GM12892 (cell line): ENCODE measurements at regions not wholly inside any gene's neighbourhood (a gene's known extent, or its start where the extent isn't known, plus 50 kb on each side); places are given as distances from the start of the nearest gene placed in this dataset.

ENCODE experiments used
- DNase-seq: peaks from one replicate; pipeline ENCODE4 v3.0.0; 2011; ENCODE audit not compliant: insufficient read length
- FAIRE-seq: peaks from 2 replicates; lab custom pipeline; 2011; peaks lifted over from hg19 to GRCh38; lab: Jason Lieb, UNC
- POLR2A ChIP-seq: IDR thresholded peaks from 2 replicates; pipeline ENCODE4 v1.6.1; 2011; ENCODE audit warnings: low read depth, low read length, control low read depth
- POLR2AphosphoS5 ChIP-seq: IDR thresholded peaks from 2 replicates; pipeline ENCODE4 v1.6.1; 2011; ENCODE audit warnings: low read depth, low read length, control low read depth
- TAF1 ChIP-seq: IDR thresholded peaks from 2 replicates; pipeline ENCODE4 v1.6.1; 2011; ENCODE audit warnings: low read depth, mild to moderate bottlenecking, control low read depth, low read length, borderline replicate concordance

- TF ChIP-seq POLR2AphosphoS5 (no peak), POLR2A (no peak), TAF1 (no peak)
Observed at GRCh38 chr9:108654566-108654965, 201.2 kb downstream of the ACTL7B start.

GRCh38 chr9:108652851-108653250, 202.9 kb downstream of the ACTL7B start:
- no peak for TF ChIP-seq TAF1
- TF ChIP-seq POLR2A: no peak
- TF ChIP-seq POLR2AphosphoS5: no peak
- DNase-seq: no peak
- FAIRE-seq: no peak

More at GRCh38 chr9:108654566-108654965, 201.2 kb downstream of the ACTL7B start:
- DNase-seq (no peak), FAIRE-seq (no peak)

GRCh38 chr9:108650826-108651225, 205.0 kb downstream of the ACTL7B start:
- no peak for TF ChIP-seq POLR2A
- no peak for TF ChIP-seq TAF1
- TF ChIP-seq POLR2AphosphoS5: no peak
- DNase-seq (no peak), FAIRE-seq (no peak)

GRCh38 chr9:108645520-108645919, 210.3 kb downstream of the ACTL7B start:
- no peak for FAIRE-seq
- TF ChIP-seq TAF1 (no peak), POLR2A (no peak), POLR2AphosphoS5 (no peak)
- DNase-seq: no peak

- DNase-seq: no peak
- no peak for FAIRE-seq
- TF ChIP-seq POLR2AphosphoS5 (no peak), POLR2A (no peak), TAF1 (no peak)
Observed at GRCh38 chr9:108643731-108644510, 211.9 kb downstream of the ACTL7B start.

- FAIRE-seq: no peak
- TF ChIP-seq TAF1 (no peak), POLR2AphosphoS5 (no peak), POLR2A (no peak)
- DNase-seq: no peak
Observed at GRCh38 chr9:108642871-108643270, 212.9 kb downstream of the ACTL7B start.

GRCh38 chr9:108640230-108640629, 215.6 kb downstream of the ACTL7B start:
- no peak for TF ChIP-seq POLR2A
- no peak for TF ChIP-seq TAF1
- TF ChIP-seq POLR2AphosphoS5: no peak

GRCh38 chr9:108639696-108640095, 216.1 kb downstream of the ACTL7B start:
- DNase-seq (no peak), FAIRE-seq (no peak)
- TF ChIP-seq POLR2AphosphoS5 (no peak), POLR2A (no peak), TAF1 (no peak)

More at GRCh38 chr9:108640230-108640629, 215.6 kb downstream of the ACTL7B start:
- DNase-seq (no peak), FAIRE-seq (no peak)

GRCh38 chr9:108639091-108639490, 216.7 kb downstream of the ACTL7B start:
- TF ChIP-seq POLR2AphosphoS5 (no peak), TAF1 (no peak), POLR2A (no peak)
- DNase-seq (no peak), FAIRE-seq (no peak)

GRCh38 chr9:108637340-108637739, 218.4 kb downstream of the ACTL7B start:
- DNase-seq (no peak), FAIRE-seq (no peak)
- TF ChIP-seq POLR2A: no peak
- TF ChIP-seq TAF1: no peak
- TF ChIP-seq POLR2AphosphoS5: no peak

GRCh38 chr9:108636013-108636412, 219.8 kb downstream of the ACTL7B start:
- no peak for FAIRE-seq
- TF ChIP-seq TAF1 (no peak), POLR2AphosphoS5 (no peak), POLR2A (no peak)
- no peak for DNase-seq

- no peak for TF ChIP-seq TAF1
- TF ChIP-seq POLR2A: no peak
- no peak for TF ChIP-seq POLR2AphosphoS5
- DNase-seq (no peak), FAIRE-seq (no peak)
Observed at GRCh38 chr9:108634672-108635462, 220.9 kb downstream of the ACTL7B start.
